ENCODE measurements at regions not wholly inside any gene's neighbourhood (a gene's known extent, or its start where the extent isn't known, plus 50 kb on each side); places are given as distances from the start of the nearest gene placed in this dataset.

- 74% methylated on average over 2 of the region's 2 CpGs for WGBS, 2 donors
- intact Hi-C loops (cut with DNase I; ENCODE audit: low total_unique reads), result no loop called here
- no peak overlapping the region for H3K4me3 ChIP-seq (ENCODE audit: low read depth, poor library complexity, severe bottlenecking)
- DNase-seq (ENCODE audit: low spot score in 2 of 2), result no peak
- TF ChIP-seq CTCF (IDR thresholded peaks at IDR 0.05), result no peak
- TF ChIP-seq POLR2A (IDR thresholded peaks at IDR 0.05), result no peak
These were observed 328.2 kb upstream of the SORL1-AS1 start for GRCh38 chr11:121780971-121781370.

GRCh38 chr11:121777056-121777455, 324.3 kb upstream of the SORL1-AS1 start:
- DNase-seq (ENCODE audit: low spot score in 2 of 2), result no peak
- intact Hi-C loops (cut with DNase I; ENCODE audit: low total_unique reads), result no loop called here
- TF ChIP-seq CTCF (IDR thresholded peaks at IDR 0.05) (no peak), POLR2A (IDR thresholded peaks at IDR 0.05) (no peak)
- 68 to 80% methylated on average over 3 of the region's 3 CpGs for WGBS, 2 donors
- no peak overlapping the region for H3K4me3 ChIP-seq (ENCODE audit: low read depth, poor library complexity, severe bottlenecking)

GRCh38 chr11:121775276-121775675, 322.5 kb upstream of the SORL1-AS1 start:
- intact Hi-C loops (cut with DNase I; ENCODE audit: low total_unique reads), result no loop called here
- no peak overlapping the region for H3K4me3 ChIP-seq (ENCODE audit: low read depth, poor library complexity, severe bottlenecking)
- no peak for DNase-seq (ENCODE audit: low spot score in 2 of 2)
- WGBS, 2 donors, result 54 to 59% methylated on average over 5 of the region's 5 CpGs
- TF ChIP-seq CTCF (IDR thresholded peaks at IDR 0.05) (no peak), POLR2A (IDR thresholded peaks at IDR 0.05) (no peak)

- H3K4me3 ChIP-seq (ENCODE audit: low read depth, poor library complexity, severe bottlenecking), result no peak overlapping the region
- TF ChIP-seq CTCF (IDR thresholded peaks at IDR 0.05) (no peak), POLR2A (IDR thresholded peaks at IDR 0.05) (no peak)
- no peak for DNase-seq (ENCODE audit: low spot score in 2 of 2)
- intact Hi-C loops (cut with DNase I; ENCODE audit: low total_unique reads), result no loop called here
- 81 to 86% methylated on average over 2 of the region's 2 CpGs for WGBS, 2 donors
These were observed 320.3 kb upstream of the SORL1-AS1 start for GRCh38 chr11:121773076-121773475.

GRCh38 chr11:121770939-121771595, 318.3 kb upstream of the SORL1-AS1 start:
- H3K4me3 ChIP-seq (ENCODE audit: low read depth, poor library complexity, severe bottlenecking), result no peak overlapping the region
- DNase-seq (ENCODE audit: low spot score in 2 of 2), result no peak
- WGBS, 2 donors, result 82 to 89% methylated on average over 4 of the region's 4 CpGs
- TF ChIP-seq POLR2A (IDR thresholded peaks at IDR 0.05) (no peak), CTCF (IDR thresholded peaks at IDR 0.05) (no peak)
- intact Hi-C loops (cut with DNase I; ENCODE audit: low total_unique reads), result no loop called here

- intact Hi-C loops (cut with DNase I; ENCODE audit: low total_unique reads), result no loop called here
- H3K4me3 ChIP-seq (ENCODE audit: low read depth, poor library complexity, severe bottlenecking), result no peak overlapping the region
- DNase-seq (ENCODE audit: low spot score in 2 of 2), result no peak
- WGBS, 2 donors, result 86 to 93% methylated on average over 2 of the region's 2 CpGs
- TF ChIP-seq CTCF (IDR thresholded peaks at IDR 0.05) (no peak), POLR2A (IDR thresholded peaks at IDR 0.05) (no peak)
These were observed 316.4 kb upstream of the SORL1-AS1 start for GRCh38 chr11:121769191-121769590.

All from lower leg skin (tissue), 4 donors.